T-helper 2 cell treated with Interferon-gamma antibody and Interleukin-4, amounts not matched to agents 100 ng/mL and 5 ng/mL, for 36 hours (primary cell): ENCODE measurements at regions not wholly inside any gene's neighbourhood (a gene's known extent, or its start where the extent isn't known, plus 50 kb on each side); places are given as distances from the start of the nearest gene placed in this dataset.
"Not testable (repeated sequence)": the region's sequence is repeated elsewhere in the genome, so short reads cannot be mapped to it uniquely, and the experiment has no call there.

ENCODE experiments used
- intact Hi-C: fragments of 100-400 bp; cut with micrococcal nuclease; formaldehyde crosslinking; loops from one replicate; pipeline ENCODE4 v1.15.1; 2023

- intact Hi-C loops = no loop called here
Observed at GRCh38 chr7:112669306-112669705, 120.9 kb downstream of the TMEM168 start.

DNA sequence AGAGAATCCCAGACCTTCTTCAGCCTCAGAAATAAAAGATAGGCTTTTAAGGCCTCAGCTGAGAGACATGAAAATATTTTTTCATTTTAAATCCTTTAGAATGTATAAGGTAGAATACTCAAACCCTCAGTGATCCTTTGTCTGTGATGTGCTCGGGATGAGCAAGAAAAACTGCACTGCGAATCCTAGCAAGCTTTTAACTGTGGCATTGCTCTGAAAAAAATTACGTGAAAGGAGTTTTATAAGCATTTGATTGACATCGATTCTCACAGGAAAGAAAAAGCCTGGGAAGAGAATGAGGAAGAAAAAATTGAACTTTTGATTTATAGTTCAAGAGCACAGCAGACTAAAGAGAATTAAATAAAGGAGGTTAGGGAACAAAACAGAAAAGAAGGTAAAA is 120.0 kb downstream of the TMEM168 start:
- intact Hi-C loops = no loop called here

DNA sequence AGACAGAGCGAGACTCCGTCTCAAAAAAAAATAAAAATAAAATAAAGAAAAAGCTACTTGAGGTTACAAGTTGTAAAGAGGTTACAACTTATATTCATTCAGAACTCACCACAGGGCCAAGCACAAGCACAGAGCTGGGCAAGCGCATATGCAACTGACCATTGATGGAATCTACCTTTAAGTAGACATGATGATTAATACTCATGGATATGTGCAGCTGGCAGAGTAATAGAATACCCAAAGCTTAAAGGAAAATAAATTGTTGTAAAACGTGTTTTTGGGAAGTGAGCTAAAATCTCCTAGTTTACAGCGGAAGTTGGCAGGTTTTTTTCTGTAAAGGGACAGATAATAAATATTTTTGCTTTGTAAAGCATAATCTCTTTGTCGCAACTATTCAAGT is 111.6 kb downstream of the TMEM168 start:
- intact Hi-C loops = no loop called here

DNA sequence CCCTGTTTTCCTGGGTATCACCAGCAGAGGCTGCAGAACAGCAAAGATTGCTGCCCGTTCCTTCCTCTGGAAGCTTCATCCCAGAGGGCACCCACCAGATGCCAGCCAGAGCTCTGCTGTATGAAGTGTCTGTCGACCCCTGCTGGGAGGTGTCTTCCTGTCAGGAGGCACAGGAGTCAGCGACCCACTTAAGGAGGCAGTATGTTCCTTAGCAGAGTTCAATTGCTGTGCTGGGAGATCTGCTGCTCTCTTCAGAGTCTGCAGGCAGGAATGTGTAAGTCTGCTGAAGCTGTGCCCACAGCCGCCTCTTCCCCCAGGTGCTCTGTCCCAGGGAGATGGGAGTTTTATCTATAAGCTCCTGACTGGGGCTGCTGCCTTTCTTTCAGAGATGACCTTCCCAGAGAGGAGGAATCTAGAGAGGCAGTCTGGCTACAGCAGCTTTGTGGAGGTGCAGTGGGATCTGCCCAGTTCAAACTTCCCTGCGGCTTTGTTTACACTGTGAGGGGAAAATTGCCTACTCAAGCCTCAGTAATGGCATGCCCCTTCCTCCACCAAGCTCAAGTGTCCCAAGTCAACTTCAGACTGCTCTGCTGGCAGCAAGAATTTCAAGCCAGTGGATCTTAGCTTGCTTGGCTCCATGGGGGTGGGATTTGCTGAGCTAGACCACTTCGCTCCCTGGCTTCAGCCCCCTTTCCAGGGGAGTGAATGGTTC is 100.6 kb downstream of the TMEM168 start:
- intact Hi-C loops = not testable (repeated sequence)

DNA sequence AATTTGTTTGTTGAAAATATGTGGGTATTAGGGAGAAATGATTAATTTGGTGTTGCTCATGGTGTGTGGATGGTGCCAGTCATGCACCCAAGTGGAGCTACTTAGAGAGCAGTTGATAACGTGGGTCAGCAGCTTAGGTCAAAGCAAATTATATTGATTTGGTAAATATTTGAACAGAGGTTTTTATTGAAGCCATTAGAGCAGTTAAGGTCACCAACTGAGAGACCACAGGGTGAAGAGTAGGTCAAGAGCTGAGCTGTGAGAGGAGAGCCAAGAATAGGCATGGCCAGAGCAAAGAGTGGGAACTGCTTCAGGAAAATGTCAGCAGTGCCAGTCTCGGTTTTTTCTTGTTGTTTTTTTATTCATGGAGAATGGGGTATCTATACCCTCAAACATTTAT is 97.9 kb downstream of the TMEM168 start:
- intact Hi-C loops = no loop called here

GRCh38 chr7:112697211-112697610 is 93.0 kb downstream of the TMEM168 start:
- intact Hi-C loops = not testable (repeated sequence)

- intact Hi-C loops = no loop called here
Observed at GRCh38 chr7:112699725-112700513, 90.3 kb downstream of the TMEM168 start.

GRCh38 chr7:112701456-112701855 is 88.7 kb downstream of the TMEM168 start:
- intact Hi-C loops = no loop called here

- intact Hi-C loops = no loop called here
Observed at GRCh38 chr7:112707655-112708054, 82.5 kb downstream of the TMEM168 start.

- intact Hi-C loops = no loop called here
Observed at GRCh38 chr7:112708236-112708635, 82.0 kb downstream of the TMEM168 start.
